ENCODE measurements at regions not wholly inside any gene's neighbourhood (a gene's known extent, or its start where the extent isn't known, plus 50 kb on each side); places are given as distances from the start of the nearest gene placed in this dataset.
"Not testable (repeated sequence)": the region's sequence is repeated elsewhere in the genome, so short reads cannot be mapped to it uniquely, and the experiment has no call there.

DNA sequence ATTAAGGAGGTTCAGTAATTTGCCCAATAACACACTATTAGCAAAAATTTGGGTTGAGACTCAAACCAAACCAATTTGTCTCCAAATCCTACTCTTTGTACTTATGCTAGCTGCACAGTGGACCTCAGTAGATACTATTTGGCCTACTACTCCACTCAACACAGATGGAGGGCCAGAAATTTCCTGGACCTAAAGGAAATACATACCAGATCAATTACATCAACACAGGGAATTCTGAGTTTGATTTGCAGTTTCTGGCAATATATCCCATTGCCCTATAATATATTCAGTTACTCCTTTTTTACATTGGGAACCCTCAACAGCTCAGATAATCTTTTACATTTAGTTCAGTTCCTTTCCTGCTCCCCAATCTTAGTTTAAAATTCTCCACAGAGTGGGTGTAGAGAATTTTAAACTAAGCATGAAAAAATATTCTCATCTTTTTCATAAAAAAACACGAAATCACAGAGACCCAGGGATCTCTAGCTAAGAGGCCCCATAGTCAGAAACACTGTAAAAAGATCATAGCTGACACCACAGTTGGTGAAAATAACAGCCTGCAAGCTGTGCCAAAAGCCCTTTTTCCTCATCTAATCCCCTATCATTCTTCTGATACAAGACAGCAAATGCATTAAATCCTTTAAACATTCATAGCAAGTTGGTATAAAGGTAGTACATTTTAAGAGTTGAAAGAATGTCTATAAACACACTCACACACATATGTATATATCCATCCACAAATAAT is 317.7 kb upstream of the ESRRG start:
- DNase-seq (ENCODE audit: low read depth in 2 of 2): no peak

DNA sequence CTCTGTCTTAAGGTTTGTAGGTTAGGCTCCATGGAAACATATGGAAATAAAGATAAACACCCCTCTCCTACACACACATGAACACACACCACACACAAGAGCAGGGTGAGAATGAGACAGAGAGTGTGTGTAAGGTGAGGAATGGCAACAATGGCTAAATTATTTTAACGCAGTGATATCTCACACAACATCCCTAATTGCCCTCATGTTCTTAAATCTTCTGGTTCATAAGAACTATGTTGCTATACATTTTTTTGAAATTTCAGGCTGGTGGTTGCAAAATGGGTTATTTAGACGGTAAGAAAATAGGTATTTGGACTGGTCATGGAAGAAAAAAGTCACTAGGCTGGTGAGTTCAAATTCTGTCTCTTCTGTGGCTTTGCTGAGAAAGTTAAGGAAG is 316.7 kb upstream of the ESRRG start:
- no peak for DNase-seq (ENCODE audit: low read depth in 2 of 2)

DNA sequence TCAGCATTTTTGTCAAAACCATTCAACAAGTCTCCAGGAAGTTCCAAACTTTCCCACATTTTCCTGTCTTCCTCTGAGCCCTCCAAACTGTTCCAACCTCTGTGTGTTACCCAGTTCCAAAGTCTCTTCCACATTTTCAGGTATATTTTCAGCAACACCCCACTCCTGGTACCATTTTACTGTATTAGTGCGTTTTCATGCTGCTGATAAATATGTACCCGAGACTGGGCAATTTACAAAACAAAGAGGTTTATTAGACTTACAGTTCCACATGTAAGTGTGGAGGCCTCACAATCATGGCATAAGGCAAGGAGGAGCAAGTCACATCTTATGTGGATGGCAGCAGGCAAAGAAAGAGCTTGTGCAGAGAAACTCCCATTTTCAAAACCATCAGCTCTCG is 315.9 kb upstream of the ESRRG start:
- DNase-seq (ENCODE audit: low read depth in 2 of 2): not testable (repeated sequence)

DNA sequence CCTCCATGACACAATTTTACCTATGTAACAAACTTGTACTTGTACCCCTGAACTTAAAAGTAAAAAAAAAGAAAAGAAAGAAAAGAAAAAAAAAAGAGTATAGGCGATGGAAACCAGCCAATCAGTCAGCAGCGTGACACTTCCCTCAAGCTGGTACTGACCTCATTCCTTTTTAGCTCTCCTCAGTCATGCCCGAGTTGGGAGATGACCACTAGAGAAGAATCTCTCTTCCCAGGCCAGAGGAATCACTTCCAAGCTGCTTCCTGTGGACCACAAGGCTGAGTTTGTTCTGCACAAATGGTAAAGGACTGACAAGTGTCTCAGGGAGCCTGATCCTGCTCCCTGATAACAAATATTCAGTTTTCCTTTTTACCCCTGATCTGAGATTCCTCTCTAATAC is 313.5 kb upstream of the ESRRG start:
- no peak for DNase-seq (ENCODE audit: low read depth in 2 of 2)

DNA sequence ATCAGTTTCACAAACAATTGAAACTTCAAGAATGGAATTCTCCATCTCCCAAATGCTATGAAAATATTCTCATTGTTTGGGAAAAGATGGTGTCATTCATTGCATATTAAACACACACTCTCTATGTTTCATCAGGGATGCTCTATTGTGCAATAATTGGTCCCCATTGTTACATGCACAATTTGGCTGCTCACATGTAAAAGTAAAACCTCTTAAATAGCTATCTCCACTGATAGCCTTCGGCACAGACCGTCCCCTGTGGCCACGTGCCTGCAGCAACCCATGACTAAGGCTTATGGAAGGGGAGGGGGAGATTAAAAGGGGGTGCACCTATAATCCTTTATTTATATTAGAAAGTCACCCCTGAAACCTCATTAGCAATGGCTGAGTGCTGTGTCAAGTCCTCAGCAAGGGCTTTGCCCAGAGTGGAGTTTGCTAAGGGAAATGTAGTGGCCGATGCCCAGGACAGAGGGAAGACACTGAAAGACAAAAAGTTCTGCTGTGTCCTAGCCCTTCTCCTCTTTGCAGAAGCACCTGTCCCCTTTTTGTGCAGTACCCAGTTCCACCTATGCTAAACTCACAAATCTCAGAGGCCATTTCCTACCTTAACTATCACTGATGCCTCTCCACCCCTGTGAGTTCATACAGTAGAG is 309.6 kb upstream of the ESRRG start:
- DNase-seq (ENCODE audit: low read depth in 2 of 2): no peak

DNA sequence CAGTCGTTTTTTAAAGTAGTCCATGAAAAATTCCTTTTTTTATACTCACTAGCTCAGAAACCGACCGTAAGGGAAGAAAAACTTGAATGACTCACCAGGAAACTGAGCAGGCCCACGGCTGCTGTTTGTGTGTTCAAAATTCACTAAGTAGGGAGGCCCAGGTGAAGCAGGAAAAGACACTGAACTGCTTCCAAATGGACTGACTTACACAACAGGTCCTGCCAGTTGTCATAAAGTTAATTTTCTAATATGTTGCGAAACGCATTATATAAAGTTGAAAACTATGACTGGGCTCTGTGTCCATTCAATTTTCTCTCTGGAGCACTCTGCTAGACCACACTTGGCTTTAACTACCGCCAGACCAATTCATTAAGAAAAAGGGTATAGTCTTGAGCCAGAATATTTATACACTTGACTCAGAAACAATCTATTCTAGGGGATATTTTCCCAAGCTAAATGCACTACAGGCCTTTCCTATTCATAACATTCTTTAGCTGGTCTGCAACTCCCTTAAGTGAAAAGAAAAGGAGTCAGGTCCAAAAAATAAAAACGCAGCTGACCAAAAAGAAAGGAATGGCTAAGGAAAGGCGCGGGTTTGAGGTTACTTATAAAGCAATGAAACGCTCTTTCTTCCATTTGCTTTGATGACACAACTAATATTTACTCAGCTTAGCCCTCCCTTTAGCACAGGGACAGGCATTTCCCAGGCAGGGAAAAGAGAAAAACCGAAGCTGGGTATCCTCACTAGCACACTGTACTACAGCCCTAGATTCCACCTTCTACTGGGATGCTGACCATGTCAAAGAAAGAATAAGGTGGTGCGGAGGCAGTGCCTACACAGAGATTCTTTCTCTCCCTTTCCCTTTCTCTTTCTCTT is 306.3 kb upstream of the ESRRG start:
- DNase-seq (ENCODE audit: low read depth in 2 of 2): no peak

DNA sequence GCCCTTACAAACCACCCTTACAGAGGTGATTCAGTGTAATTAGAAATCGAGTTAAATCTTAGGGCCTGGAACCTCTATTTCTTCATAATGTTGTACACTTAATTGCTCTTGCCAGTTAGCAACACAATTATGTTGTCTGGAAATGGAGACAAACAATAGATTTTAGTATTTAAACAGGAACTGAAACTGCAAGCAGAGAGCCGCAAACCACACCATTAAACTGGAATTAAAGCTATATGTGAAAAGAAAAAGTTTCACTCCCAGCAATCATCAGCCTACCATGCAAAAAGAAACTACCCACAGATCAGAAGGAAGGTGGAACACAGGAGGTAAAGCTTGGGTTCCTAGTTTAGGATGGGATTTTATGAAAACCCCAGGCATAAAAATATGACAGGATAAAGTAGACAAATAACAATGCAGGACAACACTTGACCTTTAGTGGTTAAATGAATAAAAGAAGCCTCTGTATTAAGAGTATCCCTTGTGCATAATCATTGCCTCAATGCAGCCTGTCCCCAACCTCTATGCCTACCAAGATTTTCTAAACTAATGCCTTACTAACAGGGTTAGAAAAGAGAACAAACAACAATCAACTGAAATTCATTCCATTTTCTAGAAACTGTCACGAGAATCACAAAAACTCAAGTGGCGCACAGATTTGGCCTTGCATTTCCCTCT is 304.3 kb upstream of the ESRRG start:
- DNase-seq (ENCODE audit: low read depth in 2 of 2): no peak

DNA sequence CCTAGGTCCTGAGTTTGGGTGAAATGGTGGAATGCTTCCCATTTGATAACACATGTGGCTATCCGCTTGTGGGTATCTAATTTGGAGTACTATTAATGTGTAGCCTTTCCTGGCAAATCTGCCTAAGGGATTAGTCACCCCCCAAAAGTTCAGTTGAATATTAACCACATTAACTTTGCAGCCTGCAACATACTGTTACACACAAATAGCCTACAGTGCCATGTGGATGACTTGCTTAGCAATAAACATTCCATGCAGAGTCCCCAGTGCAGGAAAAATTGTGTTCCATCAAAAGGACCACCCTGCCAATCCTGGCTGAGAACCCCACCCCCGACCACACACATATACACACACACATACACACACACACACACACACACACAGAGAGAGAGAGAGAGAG is 303.3 kb upstream of the ESRRG start:
- no peak for DNase-seq (ENCODE audit: low read depth in 2 of 2)

DNA sequence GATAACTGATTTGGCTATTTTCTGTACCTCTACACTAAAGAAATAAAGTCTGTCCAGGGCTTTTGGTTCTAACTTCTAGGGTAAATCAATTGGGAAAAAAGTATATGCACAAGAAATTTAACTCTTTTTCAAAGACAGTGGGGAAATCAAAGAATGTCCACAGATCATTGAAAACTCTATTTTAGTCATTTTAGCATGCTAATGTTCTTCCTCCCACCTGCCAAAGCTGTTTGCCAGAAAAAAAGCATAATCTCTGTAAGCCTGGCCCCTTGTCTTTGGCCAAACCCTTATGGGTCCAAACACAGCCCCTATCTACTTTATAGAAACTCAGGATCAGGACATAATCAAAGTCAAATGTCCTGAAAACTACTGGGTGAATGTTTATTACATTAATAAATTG is 302.2 kb upstream of the ESRRG start:
- DNase-seq (ENCODE audit: low read depth in 2 of 2): no peak

DNA sequence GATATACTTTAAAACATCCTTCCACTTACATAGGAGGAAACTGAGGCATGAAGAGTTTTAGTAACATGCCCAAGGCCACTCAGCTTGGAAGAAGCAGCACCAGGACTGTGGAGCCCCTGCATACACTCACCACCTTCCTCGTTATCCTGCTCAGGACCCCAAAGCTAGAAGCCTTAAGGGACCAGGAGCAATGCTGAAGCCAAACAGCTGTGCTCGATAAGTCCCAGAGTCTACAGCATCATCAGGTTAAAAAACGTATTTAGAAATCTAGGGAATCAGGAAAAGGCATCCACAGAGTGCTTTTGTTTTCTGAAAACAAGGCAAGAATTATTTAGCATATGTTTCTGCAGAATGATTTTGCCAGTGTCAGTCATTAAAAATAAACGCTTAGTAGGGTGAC is 301.7 kb upstream of the ESRRG start:
- no peak for DNase-seq (ENCODE audit: low read depth in 2 of 2)

DNA sequence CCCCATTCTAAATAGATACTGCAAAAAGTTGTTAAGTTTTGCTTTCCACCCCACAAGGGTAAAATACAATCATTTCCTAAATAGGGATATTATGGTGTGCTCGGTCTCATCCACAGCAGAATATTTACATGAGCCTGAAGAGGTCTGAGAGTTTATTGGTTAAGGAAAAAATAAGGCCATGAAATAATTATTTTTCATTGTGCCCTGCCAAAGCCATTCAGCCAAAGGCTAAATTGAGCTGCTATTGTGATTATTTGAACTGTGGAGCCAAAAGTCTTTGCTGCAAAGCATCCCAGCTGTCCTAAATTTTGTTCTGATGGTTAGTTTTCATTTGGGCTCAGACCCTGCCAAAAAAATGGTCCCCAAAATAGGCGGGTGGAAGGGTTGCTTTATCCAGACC is 298.7 kb upstream of the ESRRG start:
- no peak for DNase-seq (ENCODE audit: low read depth in 2 of 2)

DNA sequence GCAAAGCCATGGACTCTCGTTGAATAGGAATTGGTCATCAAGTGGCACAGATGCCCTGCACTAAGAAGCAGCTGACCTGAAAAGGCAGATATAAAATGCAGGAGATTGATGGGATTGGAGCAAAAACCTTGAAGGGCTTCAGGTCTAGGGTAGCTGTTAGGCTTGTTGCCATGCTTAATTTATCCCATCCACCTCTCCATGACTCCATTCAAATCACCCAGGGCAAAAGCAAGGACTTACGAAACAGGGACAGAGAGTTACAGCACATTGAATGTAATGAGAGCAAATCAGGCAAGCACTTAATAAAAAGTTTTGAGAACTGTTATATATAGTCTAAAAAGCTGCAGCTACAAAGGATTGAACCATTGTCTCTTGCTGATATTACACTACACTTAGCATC is 298.2 kb upstream of the ESRRG start:
- no peak for DNase-seq (ENCODE audit: low read depth in 2 of 2)

DNA sequence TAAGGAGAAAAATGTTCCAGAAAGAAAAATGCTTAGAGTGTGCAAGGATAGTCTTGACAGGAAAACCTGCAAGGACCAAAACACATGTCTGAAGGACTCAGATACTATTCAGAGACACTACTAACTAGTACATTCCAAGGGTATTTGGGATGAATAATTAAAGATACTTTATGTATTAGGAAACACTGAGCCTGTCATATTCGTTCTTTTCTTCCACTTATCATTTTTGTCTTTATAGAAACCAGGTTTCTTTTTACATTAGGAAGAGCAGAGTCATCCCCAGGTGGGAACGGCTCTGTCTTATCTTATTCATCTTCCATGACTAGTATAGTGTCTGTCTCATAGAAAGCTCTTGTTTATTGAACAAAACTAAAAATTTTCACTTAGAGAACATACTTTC is 296.2 kb upstream of the ESRRG start:
- no peak for DNase-seq (ENCODE audit: low read depth in 2 of 2)

DNA sequence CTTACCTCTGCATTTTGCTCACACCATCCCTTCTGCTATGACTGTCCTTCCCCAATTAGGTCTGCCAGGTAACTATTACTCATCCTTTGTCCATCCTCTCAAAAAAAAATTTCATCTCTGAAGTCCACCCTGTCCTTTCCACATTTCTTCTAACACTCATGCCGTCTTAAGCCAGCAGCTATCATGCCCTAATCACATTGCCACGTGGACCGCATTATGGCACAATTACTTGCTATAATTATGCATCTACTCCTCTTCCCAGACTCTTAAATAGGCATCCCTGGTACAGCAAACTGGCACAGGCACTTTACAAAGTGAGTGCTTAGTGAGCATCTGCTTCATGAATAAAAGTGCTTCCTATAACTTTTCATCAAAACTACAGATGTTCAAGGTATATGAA is 295.4 kb upstream of the ESRRG start:
- DNase-seq (ENCODE audit: low read depth in 2 of 2): no peak

DNA sequence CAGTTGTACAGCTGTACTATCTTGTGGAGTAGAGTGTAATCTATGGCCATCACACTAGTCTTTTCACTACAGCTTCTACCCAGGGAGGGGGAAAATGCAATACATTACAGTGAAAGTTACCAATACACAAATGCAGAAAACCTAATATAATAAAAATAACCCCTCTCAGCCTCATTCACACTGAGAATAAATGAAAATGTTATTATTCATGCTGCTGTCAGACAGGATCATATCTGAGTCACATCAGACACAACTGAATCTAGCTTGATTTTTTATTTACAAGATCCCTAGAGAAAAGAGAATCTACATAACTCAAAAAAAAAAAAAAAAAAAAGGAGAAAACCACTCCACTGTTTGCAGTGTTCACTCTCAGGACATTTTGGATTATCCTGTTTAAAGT is 293.9 kb upstream of the ESRRG start:
- no peak for DNase-seq (ENCODE audit: low read depth in 2 of 2)

DNA sequence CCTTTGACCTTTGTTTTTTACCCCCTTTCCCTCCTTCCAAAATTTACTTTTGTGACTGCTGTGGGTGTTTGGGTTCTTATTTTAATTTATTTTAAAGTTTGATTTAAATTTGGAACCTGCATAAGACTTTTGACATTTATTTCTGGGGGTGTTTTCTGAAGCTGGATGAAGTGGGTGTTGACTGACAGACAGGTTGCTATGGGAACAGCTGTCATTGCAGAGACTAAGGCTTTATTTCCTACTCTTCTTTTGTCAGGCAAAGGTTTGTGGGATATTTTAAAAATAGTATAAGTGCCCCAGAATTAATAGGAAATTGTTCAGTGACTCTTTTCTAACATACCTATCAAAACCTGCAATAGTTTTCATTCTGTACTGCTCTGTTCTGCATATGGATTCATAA is 290.8 kb upstream of the ESRRG start:
- DNase-seq (ENCODE audit: low read depth in 2 of 2): no peak

DNA sequence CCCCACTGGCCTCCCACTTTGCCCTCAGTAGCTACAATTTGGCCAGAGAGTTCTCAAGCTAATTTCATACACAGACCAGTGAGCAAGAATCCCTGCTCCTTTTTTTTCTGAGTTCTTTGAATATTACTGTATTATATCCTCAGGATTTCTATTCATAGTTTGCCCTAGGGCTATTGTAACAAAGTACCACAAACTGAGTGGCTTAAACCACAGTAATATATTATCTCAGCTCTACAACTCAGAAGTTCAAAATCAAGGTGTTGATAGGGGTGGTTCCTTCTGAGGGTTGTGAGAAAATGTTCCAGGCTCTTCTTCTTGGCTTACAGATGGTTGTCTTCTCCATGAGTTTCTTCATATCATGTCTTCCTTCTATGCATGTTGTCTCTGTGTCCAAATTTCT is 289.4 kb upstream of the ESRRG start:
- DNase-seq (ENCODE audit: low read depth in 2 of 2): no peak

DNA sequence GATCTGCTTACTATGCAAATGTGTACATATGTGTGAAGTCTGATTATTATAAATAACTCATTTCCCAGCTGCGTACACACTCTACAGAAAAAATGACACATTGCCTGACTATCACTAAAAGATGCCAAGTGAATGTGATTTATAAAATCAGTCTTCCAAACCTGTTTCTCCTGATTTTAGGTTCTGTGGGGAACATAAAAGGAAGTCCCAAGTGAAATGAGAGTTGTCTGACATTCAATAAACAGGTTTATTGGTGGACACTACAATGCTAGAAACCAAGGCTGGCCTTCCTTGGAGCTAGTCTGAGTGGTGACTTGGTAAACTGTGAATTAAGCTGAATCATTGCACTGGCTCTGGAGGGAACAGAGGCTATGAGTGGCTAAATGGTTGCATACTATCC is 287.9 kb upstream of the ESRRG start:
- DNase-seq (ENCODE audit: low read depth in 2 of 2): no peak

DNA sequence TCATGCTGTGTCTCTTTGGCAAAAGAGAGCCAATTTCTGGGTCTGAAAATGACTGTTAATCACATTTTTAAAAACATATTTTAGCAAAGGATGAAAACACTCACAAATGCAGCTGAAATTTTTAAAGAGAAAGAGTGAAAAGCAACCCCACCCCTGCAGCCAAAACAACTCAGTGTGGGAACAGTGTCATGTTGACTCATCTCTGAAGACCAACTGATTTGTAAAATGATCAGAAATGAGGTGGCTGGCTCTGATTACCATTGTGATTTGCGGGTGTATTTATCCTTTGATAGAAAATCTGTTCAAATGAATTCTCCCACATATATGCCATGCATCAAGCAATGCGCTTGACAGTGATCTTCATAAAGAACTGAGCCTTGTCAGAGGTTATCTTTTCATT is 287.0 kb upstream of the ESRRG start:
- no peak for DNase-seq (ENCODE audit: low read depth in 2 of 2)

DNA sequence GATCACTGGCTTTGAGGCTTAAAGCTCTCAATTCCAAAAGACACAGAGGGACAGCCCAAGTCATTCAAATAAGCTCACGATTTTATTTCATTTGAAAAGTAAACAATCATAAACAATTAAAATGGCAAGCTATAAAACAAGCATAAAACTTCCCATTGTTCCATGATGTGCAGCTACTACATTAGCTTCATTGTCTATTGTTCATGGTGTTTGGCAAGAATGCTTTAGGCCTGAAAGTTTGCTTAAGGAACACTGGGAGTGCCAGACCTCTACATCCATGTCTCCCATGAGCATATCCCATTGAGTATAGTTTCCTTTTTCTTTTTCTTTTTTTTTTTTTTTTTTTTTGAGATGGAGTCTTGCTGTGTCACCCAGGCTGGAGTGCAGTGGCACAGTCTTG is 286.1 kb upstream of the ESRRG start:
- DNase-seq (ENCODE audit: low read depth in 2 of 2): no peak

DNA sequence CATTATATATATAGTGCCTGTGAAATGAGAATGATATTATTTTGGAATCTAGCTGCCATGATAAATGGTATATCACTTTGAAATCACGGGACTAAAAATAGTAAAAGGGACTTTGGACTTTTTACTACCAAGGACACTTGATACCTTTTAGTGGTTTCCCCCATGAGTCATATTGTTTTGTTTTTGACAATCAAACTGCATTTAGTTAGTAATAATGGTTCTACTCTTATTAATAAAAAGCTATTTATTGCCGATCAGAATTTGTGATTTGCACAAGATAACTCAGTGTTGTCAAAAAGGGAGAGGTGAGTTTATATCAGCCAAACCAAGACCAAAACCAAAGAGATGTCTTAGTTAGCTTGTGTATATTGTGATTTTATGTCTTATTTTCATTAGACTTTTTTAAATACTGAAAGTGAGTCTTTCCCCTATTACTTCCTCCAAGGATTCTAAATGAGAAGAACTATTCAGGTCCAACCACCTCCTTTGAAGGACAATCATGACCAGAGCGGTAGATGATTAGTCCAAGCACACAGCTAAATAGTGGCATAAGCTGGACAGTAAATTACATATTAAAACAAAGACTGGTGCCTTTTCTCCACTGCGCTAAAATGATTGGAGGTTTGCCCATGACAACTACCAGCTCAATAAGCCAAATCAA is 281.7 kb upstream of the ESRRG start:
- no peak for DNase-seq (ENCODE audit: low read depth in 2 of 2)

DNA sequence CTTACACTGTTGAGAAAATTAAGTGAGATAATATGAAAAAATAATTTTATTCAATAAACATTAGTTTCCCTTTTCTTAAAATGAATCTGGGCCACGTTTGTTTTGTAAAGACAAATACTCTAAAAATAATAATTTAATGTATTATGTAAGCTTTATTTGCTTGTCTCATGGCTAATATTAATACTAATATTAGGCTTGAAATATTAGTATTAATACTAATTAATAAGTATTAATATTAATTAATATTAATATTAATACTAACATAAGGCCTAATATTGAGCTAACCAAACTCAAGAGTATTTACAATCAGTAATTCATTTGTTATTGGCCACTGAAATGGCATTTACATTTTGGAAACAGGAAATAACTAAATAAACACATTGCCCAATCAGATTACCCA is 280.1 kb upstream of the ESRRG start:
- no peak for DNase-seq (ENCODE audit: low read depth in 2 of 2)

All from stimulated activated CD8-positive, alpha-beta memory T cell treated with anti-CD3 and anti-CD28 coated beads, Interleukin-2, amount 100 ng/mL, for 48 hours (primary cell).